Prostate gland (tissue), 2 donors: ENCODE measurements at regions not wholly inside any gene's neighbourhood (a gene's known extent, or its start where the extent isn't known, plus 50 kb on each side); places are given as distances from the start of the nearest gene placed in this dataset.

Source experiments
- POLR2A ChIP-seq: fragments of 450-650 bp; IDR thresholded peaks from one replicate; pipeline ENCODE4 v1.6.1; 2016; ENCODE audit warnings: antibody characterized with exemption, mild to moderate bottlenecking
- TF ChIP-seq, protein P1 (sequence below), 4 experiments: fragments of 200-600 bp in 2 of 4; fragments of 450-650 bp in 2 of 4; sonication (generic) in 2 of 4; IDR thresholded peaks; 1 replicate in 3 of 4; 2 replicates in 1 of 4; pipeline ENCODE4 v1.5.1; 2016 to 2019; ENCODE audit warnings: antibody characterized with exemption in 4 of 4, mild to moderate bottlenecking in 2 of 4, moderate library complexity in 2 of 4

DNA sequence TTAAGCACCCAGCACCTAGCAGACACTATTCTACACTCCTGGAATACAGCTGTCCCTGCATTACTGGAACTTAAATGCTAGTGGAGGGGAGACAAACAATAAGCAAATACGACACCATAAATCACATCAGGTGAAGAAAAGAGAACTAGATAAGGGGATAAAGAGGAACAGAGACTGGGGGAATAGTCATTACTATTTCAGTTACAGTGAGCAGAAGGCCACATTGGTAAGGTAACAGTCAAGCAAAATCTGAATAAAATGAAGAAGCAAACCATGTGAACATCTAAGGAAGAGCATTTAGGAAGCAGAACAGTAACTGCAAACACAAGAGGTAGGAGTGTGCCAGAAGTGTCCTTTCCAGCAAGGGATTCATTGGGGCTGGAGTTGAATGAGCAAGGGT, 77.0 kb upstream of the PTPRM start:
- no peak for TF ChIP-seq POLR2A
- TF ChIP-seq, protein P1, sequence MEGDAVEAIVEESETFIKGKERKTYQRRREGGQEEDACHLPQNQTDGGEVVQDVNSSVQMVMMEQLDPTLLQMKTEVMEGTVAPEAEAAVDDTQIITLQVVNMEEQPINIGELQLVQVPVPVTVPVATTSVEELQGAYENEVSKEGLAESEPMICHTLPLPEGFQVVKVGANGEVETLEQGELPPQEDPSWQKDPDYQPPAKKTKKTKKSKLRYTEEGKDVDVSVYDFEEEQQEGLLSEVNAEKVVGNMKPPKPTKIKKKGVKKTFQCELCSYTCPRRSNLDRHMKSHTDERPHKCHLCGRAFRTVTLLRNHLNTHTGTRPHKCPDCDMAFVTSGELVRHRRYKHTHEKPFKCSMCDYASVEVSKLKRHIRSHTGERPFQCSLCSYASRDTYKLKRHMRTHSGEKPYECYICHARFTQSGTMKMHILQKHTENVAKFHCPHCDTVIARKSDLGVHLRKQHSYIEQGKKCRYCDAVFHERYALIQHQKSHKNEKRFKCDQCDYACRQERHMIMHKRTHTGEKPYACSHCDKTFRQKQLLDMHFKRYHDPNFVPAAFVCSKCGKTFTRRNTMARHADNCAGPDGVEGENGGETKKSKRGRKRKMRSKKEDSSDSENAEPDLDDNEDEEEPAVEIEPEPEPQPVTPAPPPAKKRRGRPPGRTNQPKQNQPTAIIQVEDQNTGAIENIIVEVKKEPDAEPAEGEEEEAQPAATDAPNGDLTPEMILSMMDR (IDR thresholded peaks at IDR 0.05), result no peak
